GM21825 (cell line): ENCODE measurements at regions not wholly inside any gene's neighbourhood (a gene's known extent, or its start where the extent isn't known, plus 50 kb on each side); places are given as distances from the start of the nearest gene placed in this dataset.
"Not testable (repeated sequence)": the region's sequence is repeated elsewhere in the genome, so short reads cannot be mapped to it uniquely, and the experiment has no call there.

Experiments used
- ATAC-seq: cut with Tn5 transposase; IDR thresholded peaks from one replicate; pipeline ENCODE4 v1.9.1; 2021; ENCODE audit warnings: mild to moderate bottlenecking, moderate library complexity; ENCODE audit not compliant: unreplicated experiment

DNA sequence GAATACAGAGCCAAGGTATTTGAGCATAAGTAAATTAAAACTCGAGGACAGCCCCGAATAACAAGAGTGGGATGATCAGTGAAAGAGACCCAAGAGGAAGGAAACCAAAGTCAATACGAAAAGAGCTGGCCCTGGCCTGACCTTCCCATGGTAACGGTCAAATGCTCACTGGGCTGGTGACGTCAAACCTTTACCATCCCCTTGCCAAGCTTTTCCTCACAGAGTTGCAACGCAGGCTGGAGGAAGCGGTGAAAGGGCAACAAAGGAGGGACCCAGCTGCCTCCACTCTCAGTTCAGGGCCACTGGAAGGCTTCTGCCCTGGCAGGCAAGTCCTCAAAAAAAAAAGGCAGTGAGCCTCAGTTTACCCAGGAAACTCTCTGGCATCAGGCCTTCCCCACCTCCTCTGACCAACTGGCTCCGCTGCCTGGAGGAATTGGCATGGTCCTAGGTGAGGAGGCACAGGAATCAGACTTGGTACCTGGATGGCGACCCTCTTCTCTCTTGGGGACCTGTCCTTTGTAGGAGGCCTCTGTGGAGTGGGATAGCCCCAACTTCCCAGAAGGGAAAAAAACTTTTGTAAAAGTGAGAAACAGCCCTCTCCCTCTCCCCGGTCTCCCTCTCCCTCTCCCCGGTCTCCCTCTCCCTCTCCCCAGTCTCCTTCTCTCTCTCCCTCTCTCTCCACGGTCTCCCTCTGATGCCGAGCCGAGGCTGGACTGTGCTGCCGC lies 212.4 kb downstream of the ANAPC1 start:
- ATAC-seq: no peak

DNA sequence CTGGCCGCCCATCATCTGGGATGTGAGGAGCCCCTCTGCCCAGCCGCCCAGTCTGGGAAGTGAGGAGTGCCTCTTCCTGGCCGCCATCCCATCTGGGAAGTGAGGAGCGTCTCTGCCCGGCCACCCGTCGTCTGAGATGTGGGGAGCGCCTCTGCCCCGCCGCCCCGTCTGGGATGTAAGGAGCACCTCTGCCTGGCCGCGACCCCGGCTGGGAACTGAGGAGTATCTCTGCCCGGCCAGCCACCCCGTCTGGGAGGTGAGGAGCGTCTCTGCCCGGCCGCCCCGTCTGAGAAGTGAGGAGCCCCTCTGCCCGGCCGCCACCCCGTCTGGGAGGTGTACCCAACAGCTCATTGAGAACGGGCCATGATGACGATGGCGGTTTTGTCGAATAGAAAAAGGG lies 211.4 kb downstream of the ANAPC1 start:
- ATAC-seq: not testable (repeated sequence)

DNA sequence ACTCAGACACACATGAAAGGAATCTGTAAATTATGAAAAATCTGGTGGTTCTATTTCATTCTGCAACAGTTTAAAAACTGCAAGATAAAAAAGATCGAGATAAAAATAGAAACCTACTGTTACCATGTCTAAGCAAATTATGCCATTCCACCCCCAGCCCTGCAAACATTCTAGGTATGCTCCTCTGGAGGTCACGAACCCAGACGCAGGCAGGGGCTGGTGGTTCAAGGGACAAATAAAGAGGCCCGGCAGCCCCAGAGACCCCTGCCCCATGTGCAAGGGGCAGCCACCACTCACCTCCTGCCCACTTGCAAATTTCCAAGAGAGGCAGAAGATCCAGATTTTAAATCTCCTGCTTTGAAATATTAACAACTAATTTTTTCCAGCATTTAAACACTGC lies 210.5 kb downstream of the ANAPC1 start:
- ATAC-seq: no peak

- ATAC-seq: no peak
These were observed 208.4 kb downstream of the ANAPC1 start for GRCh38 chr2:111675419-111676194.

DNA sequence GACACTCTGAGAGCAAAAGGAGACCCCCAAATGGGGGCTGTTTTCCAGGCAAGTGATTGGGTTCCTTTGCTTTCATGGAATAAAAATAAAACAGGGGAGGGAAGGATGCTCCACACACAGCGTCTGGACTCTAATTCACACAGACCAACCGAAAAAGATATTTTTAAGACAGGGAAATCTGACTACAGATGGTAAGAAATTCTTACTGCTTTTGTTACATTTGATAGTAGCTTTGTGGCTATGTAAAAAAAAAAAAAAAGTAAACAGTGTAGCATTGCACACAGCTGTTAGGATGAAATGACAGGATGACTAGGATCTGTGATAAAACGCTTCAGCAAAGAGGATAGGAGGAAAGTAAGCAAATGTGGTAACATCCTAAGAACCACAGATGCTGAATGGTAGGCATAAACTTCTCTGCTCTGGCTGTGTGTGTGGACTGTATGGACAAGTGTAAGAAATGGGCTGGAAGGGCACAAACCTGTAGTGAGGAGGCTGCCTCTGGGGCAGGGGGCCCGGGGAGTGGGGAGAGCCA lies 207.6 kb downstream of the ANAPC1 start:
- no peak for ATAC-seq

DNA sequence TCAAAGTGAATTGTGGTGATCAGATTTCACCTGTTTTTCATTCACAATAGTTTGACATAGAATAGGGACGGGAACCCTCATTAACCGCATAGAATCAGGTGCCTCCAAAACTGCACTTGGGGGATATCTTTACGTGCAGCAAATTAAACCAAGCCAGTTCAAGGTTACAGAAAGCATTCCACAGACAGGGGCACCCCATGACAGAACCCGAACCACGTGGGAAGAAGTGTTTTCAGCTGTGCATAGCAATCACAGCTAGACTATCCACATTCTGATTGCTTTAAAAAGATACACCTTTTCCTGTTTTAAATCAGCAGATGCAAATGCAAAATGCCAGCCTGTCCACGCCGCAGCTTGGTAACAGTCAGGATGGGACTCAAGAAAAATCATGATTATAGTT lies 205.8 kb downstream of the ANAPC1 start:
- ATAC-seq: no peak

GRCh38 chr2:111678651-111679050 lies 205.3 kb downstream of the ANAPC1 start:
- ATAC-seq: no peak

DNA sequence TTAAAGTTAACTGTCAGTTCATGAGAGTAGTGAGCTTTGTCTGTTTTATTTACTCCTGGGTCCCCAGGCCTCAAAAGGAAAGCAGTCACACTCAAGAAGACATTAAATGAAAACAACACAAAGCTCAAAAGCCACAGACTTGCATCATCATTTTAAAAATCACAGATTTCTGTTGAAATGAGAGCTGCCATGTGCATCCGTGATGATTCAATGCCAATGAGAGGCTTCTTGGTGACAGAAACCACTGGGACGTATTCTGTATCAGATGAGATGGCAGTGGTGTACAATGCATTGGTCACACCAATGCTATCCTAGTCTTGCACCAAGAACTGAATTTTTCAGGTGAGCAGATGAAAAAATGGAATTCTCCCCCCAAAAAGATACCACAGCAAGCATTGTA lies 204.8 kb downstream of the ANAPC1 start:
- ATAC-seq: no peak

GRCh38 chr2:111684611-111685010 lies 199.4 kb downstream of the ANAPC1 start:
- no peak for ATAC-seq

DNA sequence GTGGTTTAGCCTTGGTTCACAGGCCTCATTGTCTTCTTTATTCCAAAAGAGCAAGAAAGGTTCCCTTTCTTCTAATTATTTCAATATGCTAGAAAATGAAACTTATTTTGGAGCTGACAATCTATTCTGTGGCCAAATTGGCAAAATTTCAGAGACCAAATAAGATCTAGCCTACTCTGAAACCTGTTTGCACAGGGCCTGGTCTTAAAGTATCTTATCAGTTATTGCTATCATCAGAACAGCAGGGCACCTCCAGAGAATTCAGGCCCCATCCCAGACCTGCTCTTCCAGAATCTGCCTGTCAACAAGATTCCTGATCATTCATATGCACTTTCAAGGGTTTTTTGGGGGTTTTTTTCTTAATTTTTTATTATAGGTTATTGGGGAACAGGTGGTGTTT lies 198.7 kb downstream of the ANAPC1 start:
- ATAC-seq: no peak

DNA sequence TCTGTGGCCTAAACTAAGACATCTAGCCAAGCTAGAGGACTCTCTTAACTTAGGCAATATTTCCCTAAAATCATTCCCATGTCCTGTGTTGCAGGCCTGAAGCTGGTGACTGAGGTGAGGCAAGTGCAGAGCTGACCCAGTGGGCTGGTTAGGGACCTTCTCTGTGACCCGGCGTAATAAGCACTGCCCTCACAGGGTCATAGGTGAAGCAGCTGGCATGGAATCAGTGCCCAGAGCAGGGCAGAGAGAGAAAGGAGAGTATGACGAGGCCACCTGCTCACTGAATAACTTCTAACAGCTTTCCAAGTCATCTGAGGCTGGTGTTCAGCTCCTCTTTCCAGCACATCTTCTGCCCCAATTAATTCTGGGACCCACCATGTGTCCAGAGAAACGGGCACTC lies 197.0 kb downstream of the ANAPC1 start:
- ATAC-seq: no peak

- ATAC-seq: no peak
These were observed 196.1 kb downstream of the ANAPC1 start for GRCh38 chr2:111687911-111688310.

DNA sequence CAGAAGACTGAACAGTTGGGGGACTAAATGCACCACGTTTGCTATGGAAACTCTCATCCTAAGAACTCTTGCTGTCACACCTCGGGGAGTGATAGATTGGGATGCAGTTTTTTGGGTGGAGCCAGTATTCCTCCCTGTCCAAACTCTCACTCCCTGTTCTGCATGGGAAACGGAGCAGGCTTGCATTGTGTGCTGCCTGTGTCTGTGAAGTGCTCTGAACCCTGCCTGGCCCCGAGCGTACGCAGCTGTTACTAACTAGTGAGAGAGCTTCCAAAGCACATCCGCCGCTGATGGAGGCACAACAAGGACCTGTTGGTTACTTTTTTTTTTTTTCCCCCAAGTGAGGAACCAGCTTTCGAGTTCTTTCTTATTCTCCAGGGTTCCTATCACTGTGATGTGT lies 195.5 kb downstream of the ANAPC1 start:
- no peak for ATAC-seq

DNA sequence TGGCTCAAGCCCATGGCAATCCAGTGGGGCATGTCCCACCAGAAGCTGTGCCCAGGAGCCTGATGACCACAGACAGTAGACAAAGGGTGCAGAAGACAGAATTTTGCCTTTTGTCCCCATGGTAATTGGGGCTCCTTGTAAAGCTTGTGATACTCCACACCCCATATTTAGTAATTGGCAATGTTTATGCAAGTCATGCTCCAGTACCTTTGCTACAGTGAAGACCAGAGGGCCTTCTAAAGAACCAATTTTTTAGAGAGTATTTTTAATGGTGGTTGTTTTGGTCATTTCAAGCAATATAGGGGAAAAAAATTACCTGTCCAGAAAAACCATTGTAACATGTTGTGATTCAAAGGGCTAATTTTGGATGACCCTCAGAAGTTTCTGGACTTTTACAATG lies 194.8 kb downstream of the ANAPC1 start:
- ATAC-seq: no peak

- ATAC-seq: no peak
These were observed 194.1 kb downstream of the ANAPC1 start for GRCh38 chr2:111689941-111690340.

GRCh38 chr2:111691164-111691875 lies 192.7 kb downstream of the ANAPC1 start:
- no peak for ATAC-seq

DNA sequence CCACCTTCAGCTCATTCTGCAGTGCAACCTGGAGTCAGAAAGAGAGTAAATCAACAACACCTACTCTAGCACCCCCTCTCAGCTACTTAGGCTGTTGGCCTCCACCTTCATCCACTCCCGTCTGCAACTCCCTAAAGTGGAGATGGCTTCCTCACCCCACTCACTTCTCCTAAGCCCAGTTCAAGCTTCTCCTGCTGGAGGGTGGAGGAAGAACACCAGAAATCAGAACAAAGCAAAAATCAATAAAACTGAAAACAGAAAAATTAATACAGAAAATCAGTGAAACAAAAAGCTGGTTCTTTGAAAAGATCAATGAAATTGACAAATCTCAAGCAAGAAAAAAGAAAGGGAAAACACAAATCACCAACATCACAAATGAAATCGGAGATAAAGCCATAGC lies 191.7 kb downstream of the ANAPC1 start:
- ATAC-seq: no peak

GRCh38 chr2:111694700-111695101 lies 189.3 kb downstream of the ANAPC1 start:
- ATAC-seq: no peak

- no peak for ATAC-seq
These were observed 188.5 kb downstream of the ANAPC1 start for GRCh38 chr2:111695441-111696007.

- ATAC-seq: no peak
These were observed 187.8 kb downstream of the ANAPC1 start for GRCh38 chr2:111696226-111696625.

- ATAC-seq: no peak
These were observed 186.4 kb downstream of the ANAPC1 start for GRCh38 chr2:111697560-111697959.
